Neural progenitor cell (in vitro differentiated cells): ENCODE measurements at regions not wholly inside any gene's neighbourhood (a gene's known extent, or its start where the extent isn't known, plus 50 kb on each side); places are given as distances from the start of the nearest gene placed in this dataset.

Experiments
- DNase-seq: peaks from one replicate; pipeline ENCODE4 v3.0.0-alpha.2; 2016; ENCODE audit warnings: low spot score
- H2AFZ ChIP-seq: fragments of 200-600 bp; sonication (generic); replicated peaks from 2 replicates; pipeline ENCODE4 v1.6.1; 2016; ENCODE audit warnings: antibody characterized with exemption
- H3F3A ChIP-seq: fragments of 200-600 bp; sonication (generic); 2 replicates; pipeline ENCODE4 v1.6.1; 2016; ENCODE audit warnings: antibody characterized with exemption, low read depth
- H3K27ac ChIP-seq: fragments of 200-600 bp; sonication (generic); 2 replicates; pipeline ENCODE4 v1.5.1; 2016; ENCODE audit warnings: mild to moderate bottlenecking
- H3K27me3 ChIP-seq: fragments of 200-600 bp; sonication (generic); 2 replicates; pipeline ENCODE4 v1.6.1; 2016; ENCODE audit warnings: mild to moderate bottlenecking, moderate library complexity
- H3K36me3 ChIP-seq: fragments of 200-600 bp; sonication (generic); 2 replicates; pipeline ENCODE4 v1.5.1; 2016
- H3K4me1 ChIP-seq: fragments of 200-600 bp; sonication (generic); 2 replicates; pipeline ENCODE4 v1.6.1; 2016; ENCODE audit warnings: mixed run types
- H3K4me2 ChIP-seq: fragments of 200-600 bp; sonication (generic); 2 replicates; pipeline ENCODE4 v1.6.1; 2016
- H3K4me3 ChIP-seq: fragments of 200-600 bp; sonication (generic); 2 replicates; pipeline ENCODE4 v1.5.1; 2016
- H3K79me2 ChIP-seq: fragments of 200-600 bp; sonication (generic); 2 replicates; pipeline ENCODE4 v1.6.1; 2016; ENCODE audit warnings: low read depth
- H3K9ac ChIP-seq: fragments of 200-600 bp; sonication (generic); 2 replicates; pipeline ENCODE4 v1.6.1; 2016
- H3K9me3 ChIP-seq: fragments of 200-600 bp; sonication (generic); 2 replicates; pipeline ENCODE4 v1.5.1; 2016; ENCODE audit warnings: low read depth
- H4K20me1 ChIP-seq: fragments of 200-600 bp; sonication (generic); 2 replicates; pipeline ENCODE4 v1.6.1; 2016; ENCODE audit warnings: low read depth
- H3K27ac Mint-ChIP-seq: 3 replicates; pipeline ENCODE4 v1.8.0; 2021; ENCODE audit warnings: mixed read lengths
- H3K27me3 Mint-ChIP-seq: 2 replicates; pipeline ENCODE4 v1.8.0; 2022; ENCODE audit warnings: low read depth, mild to moderate bottlenecking, inconsistent platforms, moderate library complexity, mixed read lengths; ENCODE audit not compliant: insufficient read depth
- H3K36me3 Mint-ChIP-seq: 3 replicates; pipeline ENCODE4 v1.8.0; 2021; ENCODE audit warnings: mixed read lengths
- H3K4me1 Mint-ChIP-seq: 3 replicates; pipeline ENCODE4 v1.8.0; 2021; ENCODE audit warnings: mixed read lengths
- H3K4me3 Mint-ChIP-seq: 3 replicates; pipeline ENCODE4 v1.8.0; 2021; ENCODE audit warnings: mild to moderate bottlenecking, moderate library complexity, mixed read lengths
- H3K9me3 Mint-ChIP-seq: 3 replicates; pipeline ENCODE4 v1.8.0; 2020; ENCODE audit warnings: mixed read lengths
- CTCF ChIP-seq: fragments of 200-600 bp; sonication (generic); IDR thresholded peaks from 2 replicates; pipeline ENCODE4 v1.5.1; 2017; ENCODE audit warnings: antibody characterized with exemption, mild to moderate bottlenecking
- EZH2 ChIP-seq: fragments of 200-600 bp; sonication (generic); IDR thresholded peaks from 2 replicates; pipeline ENCODE4 v1.6.1; 2017; ENCODE audit warnings: antibody characterized with exemption, mild to moderate bottlenecking, moderate library complexity
- EZH2phosphoT487 ChIP-seq: fragments of 200-600 bp; sonication (generic); IDR thresholded peaks from 2 replicates; pipeline ENCODE4 v1.6.1; 2017; ENCODE audit warnings: antibody characterized with exemption

- Histone ChIP-seq H3F3A (peaks cover 17% of the 10 kb centered on the region), H4K20me1 (no peaks in the 10 kb centered on the region), H3K27ac (no peak overlapping the region), H3K4me1 (peaks cover 20% of the 10 kb centered on the region), H3K4me3 (no peak overlapping the region), H3K9me3 (no peaks in the 10 kb centered on the region), H3K9ac (no peak overlapping the region), H2AFZ (no peak overlapping the region), H3K36me3 (no peaks in the 10 kb centered on the region), H3K27me3 (no peaks in the 10 kb centered on the region), H3K4me2 (no peak overlapping the region), H3K79me2 (no peaks in the 10 kb centered on the region)
- Mint-ChIP-seq H3K27ac (no peak overlapping the region), H3K4me1 (peaks cover 22% of the 10 kb centered on the region), H3K9me3 (peaks cover 6% of the 10 kb centered on the region), H3K27me3 (peaks cover 11% of the 10 kb centered on the region), H3K36me3 (no peaks in the 10 kb centered on the region), H3K4me3 (no peak overlapping the region)
- TF ChIP-seq EZH2phosphoT487 (no peak), EZH2 (no peak), CTCF (no peak)
- no peak for DNase-seq
Observed at GRCh38 chr12:67774983-67775587, 126.5 kb downstream of the DYRK2 start.

GRCh38 chr12:67780580-67781084, 132.1 kb downstream of the DYRK2 start:
- no peak overlapping the region for H3K4me3 ChIP-seq
- no peak overlapping the region for H3K4me2 ChIP-seq
- no peaks in the 10 kb centered on the region for H3K36me3 Mint-ChIP-seq
- H3K27me3 ChIP-seq = no peaks in the 10 kb centered on the region
- H3K27ac Mint-ChIP-seq = no peak overlapping the region
- H3K4me1 ChIP-seq = no peaks in the 10 kb centered on the region
- no peak overlapping the region for H2AFZ ChIP-seq
- no peaks in the 10 kb centered on the region for H3K9me3 ChIP-seq
- no peaks in the 10 kb centered on the region for H3K27me3 Mint-ChIP-seq
- no peak overlapping the region for H3K9ac ChIP-seq
- H3K36me3 ChIP-seq = no peaks in the 10 kb centered on the region
- no peak overlapping the region for H3K4me3 Mint-ChIP-seq
- TF ChIP-seq CTCF (no peak), EZH2phosphoT487 (no peak), EZH2 (no peak)
- no peaks in the 10 kb centered on the region for H4K20me1 ChIP-seq
- no peaks in the 10 kb centered on the region for H3K4me1 Mint-ChIP-seq
- DNase-seq = no peak
- no peaks in the 10 kb centered on the region for H3K79me2 ChIP-seq
- no peak overlapping the region for H3K27ac ChIP-seq
- no peaks in the 10 kb centered on the region for H3F3A ChIP-seq
- peaks cover 2% of the 10 kb centered on the region for H3K9me3 Mint-ChIP-seq

- H3K4me3 ChIP-seq = no peak overlapping the region
- no peaks in the 10 kb centered on the region for H3K27me3 ChIP-seq
- no peaks in the 10 kb centered on the region for H3K36me3 Mint-ChIP-seq
- peaks cover 3% of the 10 kb centered on the region for H3K27me3 Mint-ChIP-seq
- no peak for TF ChIP-seq CTCF
- TF ChIP-seq EZH2phosphoT487 = no peak
- no peak for TF ChIP-seq EZH2
- no peak overlapping the region for H2AFZ ChIP-seq
- H3K9me3 Mint-ChIP-seq = peaks cover 2% of the 10 kb centered on the region
- no peak overlapping the region for H3K4me3 Mint-ChIP-seq
- H3K36me3 ChIP-seq = no peaks in the 10 kb centered on the region
- H3K4me2 ChIP-seq = no peak overlapping the region
- DNase-seq = no peak
- no peak overlapping the region for H3K9ac ChIP-seq
- H3K4me1 ChIP-seq = no peaks in the 10 kb centered on the region
- H3K79me2 ChIP-seq = no peaks in the 10 kb centered on the region
- no peaks in the 10 kb centered on the region for H3K9me3 ChIP-seq
- no peaks in the 10 kb centered on the region for H4K20me1 ChIP-seq
- H3K27ac Mint-ChIP-seq = no peak overlapping the region
- no peaks in the 10 kb centered on the region for H3K4me1 Mint-ChIP-seq
- H3K27ac ChIP-seq = no peak overlapping the region
- no peaks in the 10 kb centered on the region for H3F3A ChIP-seq
Observed at GRCh38 chr12:67782573-67782972, 134.0 kb downstream of the DYRK2 start.
